NCI-H2107 treated with DMSO at 0.1 percent for 48 hours (cell line): ENCODE measurements at regions not wholly inside any gene's neighbourhood (a gene's known extent, or its start where the extent isn't known, plus 50 kb on each side); places are given as distances from the start of the nearest gene placed in this dataset.

Source experiments
- DNase-seq: peaks from one replicate; lab custom pipeline; 2025; ENCODE audit not compliant: unreplicated experiment; lab: John Stamatoyannopoulos, UW

- no peak for DNase-seq
Measured at GRCh38 chr1:57882934-57883641, 459.2 kb upstream of the DAB1 start.

GRCh38 chr1:57882072-57882471 lies 458.2 kb upstream of the DAB1 start:
- DNase-seq, result no peak

- DNase-seq, result no peak
Measured at GRCh38 chr1:57881639-57882038, 457.8 kb upstream of the DAB1 start.

GRCh38 chr1:57879700-57880099 lies 455.8 kb upstream of the DAB1 start:
- no peak for DNase-seq

- DNase-seq, result no peak
Measured at GRCh38 chr1:57874418-57874877, 450.6 kb upstream of the DAB1 start.

- no peak for DNase-seq
Measured at GRCh38 chr1:57872913-57873312, 449.1 kb upstream of the DAB1 start.

- DNase-seq, result no peak
Measured at GRCh38 chr1:57868908-57869307, 445.0 kb upstream of the DAB1 start.

GRCh38 chr1:57868239-57868638 lies 444.4 kb upstream of the DAB1 start:
- DNase-seq, result no peak

- DNase-seq, result no peak
Measured at GRCh38 chr1:57866998-57867397, 443.1 kb upstream of the DAB1 start.

- no peak for DNase-seq
Measured at GRCh38 chr1:57860931-57861565, 437.2 kb upstream of the DAB1 start.

GRCh38 chr1:57860325-57860724 lies 436.5 kb upstream of the DAB1 start:
- DNase-seq, result no peak

- DNase-seq, result no peak
Measured at GRCh38 chr1:57858740-57859139, 434.9 kb upstream of the DAB1 start.

GRCh38 chr1:57857809-57858208 lies 433.9 kb upstream of the DAB1 start:
- no peak for DNase-seq

- no peak for DNase-seq
Measured at GRCh38 chr1:57854436-57854835, 430.6 kb upstream of the DAB1 start.

GRCh38 chr1:57850176-57850940 lies 426.5 kb upstream of the DAB1 start:
- no peak for DNase-seq

GRCh38 chr1:57848406-57848805 lies 424.5 kb upstream of the DAB1 start:
- DNase-seq, result no peak

- DNase-seq, result no peak
Measured at GRCh38 chr1:57845041-57845440, 421.2 kb upstream of the DAB1 start.

- DNase-seq, result no peak
Measured at GRCh38 chr1:57844382-57844980, 420.6 kb upstream of the DAB1 start.

- DNase-seq, result no peak
Measured at GRCh38 chr1:57843760-57844159, 419.9 kb upstream of the DAB1 start.

GRCh38 chr1:57839526-57839925 lies 415.7 kb upstream of the DAB1 start:
- no peak for DNase-seq

GRCh38 chr1:57839067-57839466 lies 415.2 kb upstream of the DAB1 start:
- DNase-seq, result no peak

- no peak for DNase-seq
Measured at GRCh38 chr1:57835620-57836019, 411.8 kb upstream of the DAB1 start.
